OCI-LY7 (cell line): ENCODE measurements at regions not wholly inside any gene's neighbourhood (a gene's known extent, or its start where the extent isn't known, plus 50 kb on each side); places are given as distances from the start of the nearest gene placed in this dataset.

Experiments used
- CTCF ChIP-seq: fragments of 200-600 bp; sonication (generic); conservative IDR thresholded peaks from 2 replicates; pipeline ENCODE4 v1.5.1; 2014; ENCODE audit warnings: mild to moderate bottlenecking, antibody characterized with exemption, low read length, moderate library complexity, mixed read lengths
- EZH2phosphoT487 ChIP-seq: fragments of 200-600 bp; sonication (generic); IDR thresholded peaks from 2 replicates; pipeline ENCODE4 v1.6.1; 2018; ENCODE audit warnings: low read depth, borderline replicate concordance, mild to moderate bottlenecking, mixed run types, antibody characterized with exemption, low read length, moderate library complexity, mixed read lengths

GRCh38 chr18:30679285-30679930 lies 363.1 kb downstream of the DSC3 start:
- TF ChIP-seq EZH2phosphoT487 (no peak), CTCF (no peak)
